ENCODE measurements at regions not wholly inside any gene's neighbourhood (a gene's known extent, or its start where the extent isn't known, plus 50 kb on each side); places are given as distances from the start of the nearest gene placed in this dataset.

DNA sequence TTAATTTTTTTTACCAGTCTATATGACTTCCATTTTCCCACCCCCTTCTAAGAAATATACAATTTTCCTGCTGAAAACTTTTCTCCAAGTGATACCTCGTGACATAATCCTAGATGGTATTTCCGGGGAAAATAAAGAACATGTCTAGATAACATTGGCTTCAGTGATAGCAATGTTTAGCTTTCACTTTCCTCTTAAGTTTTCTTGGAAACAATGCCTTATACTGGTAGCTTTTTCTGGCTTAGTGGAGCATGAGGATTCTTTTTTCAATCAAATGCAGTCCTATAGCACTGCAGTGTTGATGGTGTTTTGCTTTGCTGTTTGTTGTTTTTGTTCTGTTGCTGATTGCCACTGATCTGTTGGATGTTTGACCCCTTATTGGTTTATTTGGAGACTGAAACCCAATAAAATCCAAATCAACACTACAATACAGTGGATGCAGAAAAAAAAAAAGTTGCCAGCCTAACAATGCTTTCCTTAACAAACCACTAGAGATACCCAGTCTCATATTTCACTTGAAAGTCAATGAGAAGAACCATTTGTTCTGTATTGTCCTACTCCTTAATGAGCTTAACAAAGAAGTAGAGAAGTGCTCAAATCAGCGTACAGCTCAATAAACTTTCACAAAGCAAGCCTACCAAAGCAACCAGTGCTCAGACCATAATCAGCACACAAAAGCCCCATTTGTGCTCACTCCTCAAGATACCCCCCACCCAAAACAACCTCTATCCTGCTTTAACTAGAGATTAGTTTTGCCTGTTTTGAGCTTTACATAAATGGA, 74.2 kb upstream of the GRAMD2B start:
- TF ChIP-seq CTCF (conservative IDR thresholded peaks at IDR 0.05; ENCODE audit: low read depth, low read length) = no peak
- no peak for TF ChIP-seq EZH2 (IDR thresholded peaks at IDR 0.05; ENCODE audit: low read length, unreplicated experiment)
